A549 (cell line): ENCODE measurements at regions not wholly inside any gene's neighbourhood (a gene's known extent, or its start where the extent isn't known, plus 50 kb on each side); places are given as distances from the start of the nearest gene placed in this dataset.
A peak's percentile ranks its signal among the peaks of the same experiment; 100 is the strongest.

Source experiments
- ATAC-seq, 2 experiments: fragments of 200-7000 bp in 1 of 2; fragments of >200 bp in 1 of 2; cut with Nextera tagmentation in 1 of 2; cut with Tn5 transposase in 1 of 2; 3 replicates each; pipeline versions ENCODE4 v1.8.0 to v1.9.1; 2018 to 2020; ENCODE audit warnings: mild to moderate bottlenecking in 1 of 2, moderate library complexity in 1 of 2
- CTCF ChIA-PET: fragments of 300-600 bp; sonication (Branson Sonifier 250); formaldehyde crosslinking; extraction: SDS; loops from one replicate; lab custom pipeline; 2021; ENCODE audit warnings: antibody characterized with exemption, inconsistent platforms; lab: Yijun Ruan, JAX
- POLR2A ChIA-PET: fragments of 350-600 bp; formaldehyde crosslinking; extraction: SDS; loops from one replicate; lab custom pipeline; 2021; ENCODE audit warnings: antibody characterized with exemption, inconsistent platforms; lab: Yijun Ruan, JAX
- DNase-seq, 2 experiments: peaks; one replicate each; pipeline versions ENCODE4 v3.0.0 to v3.0.0-alpha.2; 2011 to 2016; ENCODE audit warnings: low read depth in 1 of 2, low spot score in 1 of 2
- FAIRE-seq: peaks from 2 replicates; lab custom pipeline; 2011; peaks lifted over from hg19 to GRCh38; lab: Jason Lieb, UNC
- H3K27ac ChIP-seq, 2 experiments: fragments of >200 bp; sonication (Bioruptor Twin); formaldehyde crosslinking; 3 replicates each; pipeline ENCODE4 v1.5.1; 2016 to 2017
- H3K4me1 ChIP-seq: fragments of >200 bp; sonication (Bioruptor Twin); formaldehyde crosslinking; 3 replicates; pipeline ENCODE4 v1.6.1; 2016
- H3K4me2 ChIP-seq: fragments of >200 bp; sonication (Bioruptor Twin); formaldehyde crosslinking; 3 replicates; pipeline ENCODE4 v1.6.1; 2016
- H3K4me3 ChIP-seq: fragments of >200 bp; sonication (Bioruptor Twin); formaldehyde crosslinking; 3 replicates; pipeline ENCODE4 v1.5.1; 2016
- H3K9me3 ChIP-seq: fragments of >200 bp; sonication (Bioruptor Twin); formaldehyde crosslinking; 3 replicates; pipeline ENCODE4 v1.6.1; 2016
- CBX2 ChIP-seq: fragments of 200-600 bp; sonication (generic); IDR thresholded peaks from 2 replicates; pipeline ENCODE4 v1.6.1; 2016; ENCODE audit warnings: low read depth, mild to moderate bottlenecking, borderline replicate concordance
- CBX8 ChIP-seq: fragments of 200-600 bp; sonication (generic); IDR thresholded peaks from 2 replicates; pipeline ENCODE4 v1.6.1; 2016
- CEBPB ChIP-seq, 2 experiments: fragments of >200 bp in 1 of 2; sonication (Bioruptor Twin) in 1 of 2; formaldehyde crosslinking in 1 of 2; IDR thresholded peaks; 2 replicates each; pipeline ENCODE4 v1.6.1; 2012 to 2016
- CHD4 ChIP-seq: fragments of 200-600 bp; sonication (generic); IDR thresholded peaks from 2 replicates; pipeline ENCODE4 v1.6.1; 2016; ENCODE audit warnings: antibody characterized with exemption, mild to moderate bottlenecking, borderline replicate concordance
- EHF ChIP-seq: fragments of 250-450 bp; sonication (Bioruptor Pico); IDR thresholded peaks from 2 replicates; pipeline ENCODE4 v1.5.0; 2020; ENCODE audit warnings: mild to moderate bottlenecking
- FOXS1 ChIP-seq: fragments of 250-450 bp; sonication (Bioruptor Pico); IDR thresholded peaks from 2 replicates; pipeline ENCODE4 v1.5.0; 2020; ENCODE audit warnings: mild to moderate bottlenecking, moderate library complexity
- HES2 ChIP-seq: fragments of >200 bp; sonication (Bioruptor Twin); formaldehyde crosslinking; IDR thresholded peaks from 2 replicates; pipeline ENCODE4 v1.6.1; 2016
- HEYL ChIP-seq: fragments of 250-450 bp; sonication (Bioruptor Pico); IDR thresholded peaks from 2 replicates; pipeline ENCODE4 v1.8.0; 2021; ENCODE audit warnings: mild to moderate bottlenecking, moderate library complexity
- HMGXB4 ChIP-seq: fragments of 250-450 bp; sonication (Bioruptor Pico); IDR thresholded peaks from 2 replicates; pipeline ENCODE4 v1.5.0; 2021; ENCODE audit warnings: mild to moderate bottlenecking, moderate library complexity, borderline replicate concordance
- HOXA7 ChIP-seq: fragments of 250-450 bp; sonication (Bioruptor Pico); IDR thresholded peaks from 2 replicates; pipeline ENCODE4 v1.5.0; 2020; ENCODE audit warnings: mild to moderate bottlenecking, moderate library complexity
- HOXB5 ChIP-seq: fragments of 250-450 bp; sonication (Bioruptor Pico); IDR thresholded peaks from 2 replicates; pipeline ENCODE4 v1.5.0; 2020; ENCODE audit warnings: mild to moderate bottlenecking, moderate library complexity
- JUN ChIP-seq, 2 experiments: fragments of >200 bp; sonication (Bioruptor Twin); formaldehyde crosslinking; IDR thresholded peaks; 2 replicates in 1 of 2; 3 replicates in 1 of 2; pipeline ENCODE4 v1.6.1; 2016 to 2017
- JUNB ChIP-seq: fragments of >200 bp; sonication (Bioruptor Twin); formaldehyde crosslinking; IDR thresholded peaks from 2 replicates; pipeline ENCODE4 v1.6.1; 2016
- MAFK ChIP-seq: fragments of 450-650 bp; IDR thresholded peaks from 2 replicates; pipeline ENCODE4 v1.6.1; 2014; ENCODE audit not compliant: partially characterized antibody
- MYC ChIP-seq: IDR thresholded peaks from 2 replicates; pipeline ENCODE4 v1.6.1; 2012; ENCODE audit warnings: mild to moderate bottlenecking, inconsistent platforms, low read length, improper control_type of control experiment, borderline replicate concordance
- NFE2L2 ChIP-seq: fragments of 150-350 bp; conservative IDR thresholded peaks from 2 replicates; pipeline ENCODE4 v1.6.1; 2014; ENCODE audit warnings: low read length
- NPAS2 ChIP-seq: fragments of 250-450 bp; sonication (Bioruptor Pico); IDR thresholded peaks from 2 replicates; pipeline ENCODE4 v1.8.0; 2022; ENCODE audit warnings: mild to moderate bottlenecking, moderate library complexity, borderline replicate concordance
- PHF8 ChIP-seq: fragments of 200-600 bp; sonication (generic); IDR thresholded peaks from 2 replicates; pipeline ENCODE4 v1.6.1; 2016; ENCODE audit warnings: low read depth, mild to moderate bottlenecking, antibody characterized with exemption, moderate library complexity, borderline replicate concordance
- RAD21 ChIP-seq, 2 experiments: fragments of >200 bp in 1 of 2; sonication (Bioruptor Twin) in 1 of 2; formaldehyde crosslinking in 1 of 2; IDR thresholded peaks in 1 of 2; conservative IDR thresholded peaks in 1 of 2; 2 replicates in 1 of 2; 3 replicates in 1 of 2; pipeline ENCODE4 v1.6.1; 2012 to 2018; ENCODE audit warnings: inconsistent platforms in 1 of 2
- REST ChIP-seq: fragments of 200-600 bp; sonication (generic); IDR thresholded peaks from 2 replicates; pipeline ENCODE4 v1.6.1; 2016; ENCODE audit warnings: antibody characterized with exemption, mild to moderate bottlenecking, moderate library complexity
- RFX5 ChIP-seq: fragments of 450-650 bp; IDR thresholded peaks from 2 replicates; pipeline ENCODE4 v1.7.1; 2014; ENCODE audit warnings: antibody characterized with exemption, mild to moderate bottlenecking, moderate library complexity
- RNF2 ChIP-seq: fragments of 200-600 bp; sonication (generic); IDR thresholded peaks from 2 replicates; pipeline ENCODE4 v1.6.1; 2016; ENCODE audit warnings: low read depth, mild to moderate bottlenecking, antibody characterized with exemption, moderate library complexity, borderline replicate concordance
- SMC3 ChIP-seq: fragments of >200 bp; sonication (Bioruptor Twin); formaldehyde crosslinking; IDR thresholded peaks from 3 replicates; pipeline ENCODE4 v1.6.1; 2018; ENCODE audit warnings: inconsistent platforms
- SREBF2 ChIP-seq: fragments of 450-650 bp; IDR thresholded peaks from 2 replicates; pipeline ENCODE4 v1.6.1; 2014; ENCODE audit warnings: mild to moderate bottlenecking, moderate library complexity
- ZSCAN20 ChIP-seq: fragments of 250-450 bp; sonication (Bioruptor Pico); IDR thresholded peaks from 2 replicates; pipeline ENCODE4 v1.8.0; 2022; ENCODE audit warnings: mild to moderate bottlenecking, moderate library complexity
- whole genome bisulfite sequencing: methylation state at CpG from one replicate; pipeline ENCODE4 v1.1.6; 2017; ENCODE audit errors: missing lambda C conversion rate; 5-methylcytosine and 5-hydroxymethylcytosine counted together
- TF ChIP-seq, protein P1 (sequence below): fragments of 450-650 bp; IDR thresholded peaks from 2 replicates; pipeline ENCODE4 v1.6.1; 2014; ENCODE audit warnings: antibody characterized with exemption

GRCh38 chr3:44080474-44081072, 161.1 kb upstream of the TOPAZ1 start:
- CTCF ChIA-PET = no interaction called here
- 86% methylated on average over 11 of the region's 11 CpGs for WGBS

GRCh38 chr3:44090036-44090435, 151.7 kb upstream of the TOPAZ1 start:
- no peak overlapping the region for H3K4me3 ChIP-seq
- TF ChIP-seq MAFK (peak; percentile 67), REST (no peak), SMC3 (no peak), ZSCAN20 (CRISPR knock-in tag) (no peak), NFE2L2 (no peak), SREBF2 (no peak), HMGXB4 (no peak), CEBPB (IDR thresholded peaks at IDR 0.05) (no peak)
- TF ChIP-seq, all 56 proteins: peak for 1
- no peak for ATAC-seq
- H3K4me2 ChIP-seq = no peak overlapping the region; the same call in 2 of the 3 replicates
- no peak overlapping the region for H3K27ac ChIP-seq
- ChIA-PET CTCF (no interaction called here), POLR2A (no interaction called here)
- 67% methylated on average over 2 of the region's 2 CpGs for WGBS
- FAIRE-seq = no peak
- H3K9me3 ChIP-seq = no peaks in the 10 kb centered on the region
- H3K4me1 ChIP-seq = peaks cover 24% of the 10 kb centered on the region
- no peak for DNase-seq

More at GRCh38 chr3:44080474-44081072, 161.1 kb upstream of the TOPAZ1 start:
- ATAC-seq = no peak
- no peak for TF ChIP-seq CEBPB (IDR thresholded peaks at IDR 0.05)
- TF ChIP-seq NPAS2 (CRISPR knock-in tag) = no peak
- TF ChIP-seq HES2 = no peak
- TF ChIP-seq CBX8 = no peak
- TF ChIP-seq, all 56 proteins: peak for 0
- no peak overlapping the region for H3K4me2 ChIP-seq
- peaks cover 23% of the 10 kb centered on the region for H3K4me1 ChIP-seq
- H3K27ac ChIP-seq = no peak overlapping the region
- no peak overlapping the region for H3K4me3 ChIP-seq
- FAIRE-seq (no peak), DNase-seq (no peak)
- POLR2A ChIA-PET = no interaction called here
- no peaks in the 10 kb centered on the region for H3K9me3 ChIP-seq

GRCh38 chr3:44092497-44092896, 149.2 kb upstream of the TOPAZ1 start:
- Histone ChIP-seq H3K9me3 (no peaks in the 10 kb centered on the region), H3K4me3 (no peak overlapping the region), H3K4me1 (peaks cover 23% of the 10 kb centered on the region), H3K4me2 (no peak overlapping the region), H3K27ac (no peak overlapping the region)
- no peak for DNase-seq
- WGBS = 97% methylated on average over 2 of the region's 3 CpGs
- FAIRE-seq = no peak
- POLR2A ChIA-PET = no interaction called here
- ATAC-seq = no peak
- CTCF ChIA-PET = no interaction called here
- TF ChIP-seq FOXS1 (no peak), CBX2 (no peak), RNF2 (no peak), RFX5 (no peak), MYC (no peak), NPAS2 (CRISPR knock-in tag) (no peak), JUN (IDR thresholded peaks at IDR 0.05) (no peak), HOXA7 (CRISPR knock-in tag) (no peak), HEYL (no peak), JUNB (no peak), PHF8 (no peak), RAD21 (conservative IDR thresholded peaks at IDR 0.05 in 1 of 2, IDR thresholded peaks at IDR 0.05 in 1 of 2) (no peak), EHF (CRISPR knock-in tag) (no peak), HOXB5 (CRISPR knock-in tag) (no peak), CHD4 (no peak)
- TF ChIP-seq, protein P1, sequence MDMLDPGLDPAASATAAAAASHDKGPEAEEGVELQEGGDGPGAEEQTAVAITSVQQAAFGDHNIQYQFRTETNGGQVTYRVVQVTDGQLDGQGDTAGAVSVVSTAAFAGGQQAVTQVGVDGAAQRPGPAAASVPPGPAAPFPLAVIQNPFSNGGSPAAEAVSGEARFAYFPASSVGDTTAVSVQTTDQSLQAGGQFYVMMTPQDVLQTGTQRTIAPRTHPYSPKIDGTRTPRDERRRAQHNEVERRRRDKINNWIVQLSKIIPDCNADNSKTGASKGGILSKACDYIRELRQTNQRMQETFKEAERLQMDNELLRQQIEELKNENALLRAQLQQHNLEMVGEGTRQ = no peak
